ENCODE measurements at regions not wholly inside any gene's neighbourhood (a gene's known extent, or its start where the extent isn't known, plus 50 kb on each side); places are given as distances from the start of the nearest gene placed in this dataset.

DNA sequence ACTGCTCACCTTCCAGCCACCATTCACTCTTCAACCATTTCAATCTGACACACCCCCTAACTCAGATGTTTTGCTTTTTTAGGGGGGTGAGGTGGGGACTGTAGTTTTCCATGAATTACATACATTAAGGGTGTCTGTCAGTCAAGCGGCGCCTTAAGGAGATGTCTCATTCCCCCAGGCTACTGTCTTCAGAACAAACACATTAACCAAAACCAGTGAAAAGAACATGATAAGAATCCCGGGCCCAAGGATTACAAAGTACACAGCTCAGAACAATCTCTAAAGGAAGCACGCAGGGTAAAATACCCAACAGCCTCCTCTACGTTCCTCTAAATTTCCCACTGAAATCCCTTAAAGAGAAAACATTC is 62.5 kb upstream of the IRF2 start:
- no peaks in the 10 kb centered on the region; the same call in 1 of the 2 replicates for H3K4me1 ChIP-seq (replicated peaks; ENCODE audit: insufficient read depth)
- H3F3A ChIP-seq (ENCODE audit: insufficient read depth, low read depth), result 0 out of 2 replicates have a peak, but pooled peaks cover 3% of the 10 kb centered on the region
- no peaks in the 10 kb centered on the region for H3K79me2 ChIP-seq (ENCODE audit: low read depth)
- H3K9me3 ChIP-seq (ENCODE audit: insufficient read depth, low read depth), result no peaks in the 10 kb centered on the region
- peak overlapping the region; percentile 94 for H3K4me2 ChIP-seq
- H3K9me2 ChIP-seq (ENCODE audit: insufficient read depth), result no peaks in the 10 kb centered on the region
- TF ChIP-seq, protein P1, sequence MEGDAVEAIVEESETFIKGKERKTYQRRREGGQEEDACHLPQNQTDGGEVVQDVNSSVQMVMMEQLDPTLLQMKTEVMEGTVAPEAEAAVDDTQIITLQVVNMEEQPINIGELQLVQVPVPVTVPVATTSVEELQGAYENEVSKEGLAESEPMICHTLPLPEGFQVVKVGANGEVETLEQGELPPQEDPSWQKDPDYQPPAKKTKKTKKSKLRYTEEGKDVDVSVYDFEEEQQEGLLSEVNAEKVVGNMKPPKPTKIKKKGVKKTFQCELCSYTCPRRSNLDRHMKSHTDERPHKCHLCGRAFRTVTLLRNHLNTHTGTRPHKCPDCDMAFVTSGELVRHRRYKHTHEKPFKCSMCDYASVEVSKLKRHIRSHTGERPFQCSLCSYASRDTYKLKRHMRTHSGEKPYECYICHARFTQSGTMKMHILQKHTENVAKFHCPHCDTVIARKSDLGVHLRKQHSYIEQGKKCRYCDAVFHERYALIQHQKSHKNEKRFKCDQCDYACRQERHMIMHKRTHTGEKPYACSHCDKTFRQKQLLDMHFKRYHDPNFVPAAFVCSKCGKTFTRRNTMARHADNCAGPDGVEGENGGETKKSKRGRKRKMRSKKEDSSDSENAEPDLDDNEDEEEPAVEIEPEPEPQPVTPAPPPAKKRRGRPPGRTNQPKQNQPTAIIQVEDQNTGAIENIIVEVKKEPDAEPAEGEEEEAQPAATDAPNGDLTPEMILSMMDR (conservative IDR thresholded peaks at IDR 0.05), result no peak
- no peak for TF ChIP-seq EZH2 (IDR thresholded peaks at IDR 0.05; ENCODE audit: low read depth)
- CTCF ChIA-PET, result interaction anchor here (1.0 to 1.5 kb wide), 4 partner anchors 193 to 273 kb away, joined by 3 to 6 read pairs (median 4); no protein-coding TSS in a partner anchor
- H3K27ac ChIP-seq, result peak overlapping the region; percentile 66
- H3K36me3 ChIP-seq (ENCODE audit: low read depth), result no peaks in the 10 kb centered on the region
- H3K4me3 ChIP-seq, result peak overlapping the region; percentile 67
- POLR2A ChIA-PET (ENCODE audit: unreplicated experiment), result interaction anchor here (0.6 to 0.7 kb wide), 5 partner anchors 112 to 277 kb away, joined by 3 to 5 read pairs (median 4); partner anchors contain the start of gene CASP3
- H4K20me1 ChIP-seq (ENCODE audit: insufficient read depth), result no peaks in the 10 kb centered on the region
- BruUV-seq (replicated peaks), result TSS peak; percentile 86
- no peak for DNase-seq
- intact Hi-C loops (cut with micrococcal nuclease; ENCODE audit: unreplicated experiment), result loop anchor here (1.0 to 5.0 kb wide), 3 partner anchors 63 to 370 kb away; partner anchors contain the start of gene IRF2
- peak overlapping the region; percentile 97 for H2AFZ ChIP-seq
- no peaks in the 10 kb centered on the region for H3K27me3 ChIP-seq (ENCODE audit: insufficient read depth, low read depth)

DNA sequence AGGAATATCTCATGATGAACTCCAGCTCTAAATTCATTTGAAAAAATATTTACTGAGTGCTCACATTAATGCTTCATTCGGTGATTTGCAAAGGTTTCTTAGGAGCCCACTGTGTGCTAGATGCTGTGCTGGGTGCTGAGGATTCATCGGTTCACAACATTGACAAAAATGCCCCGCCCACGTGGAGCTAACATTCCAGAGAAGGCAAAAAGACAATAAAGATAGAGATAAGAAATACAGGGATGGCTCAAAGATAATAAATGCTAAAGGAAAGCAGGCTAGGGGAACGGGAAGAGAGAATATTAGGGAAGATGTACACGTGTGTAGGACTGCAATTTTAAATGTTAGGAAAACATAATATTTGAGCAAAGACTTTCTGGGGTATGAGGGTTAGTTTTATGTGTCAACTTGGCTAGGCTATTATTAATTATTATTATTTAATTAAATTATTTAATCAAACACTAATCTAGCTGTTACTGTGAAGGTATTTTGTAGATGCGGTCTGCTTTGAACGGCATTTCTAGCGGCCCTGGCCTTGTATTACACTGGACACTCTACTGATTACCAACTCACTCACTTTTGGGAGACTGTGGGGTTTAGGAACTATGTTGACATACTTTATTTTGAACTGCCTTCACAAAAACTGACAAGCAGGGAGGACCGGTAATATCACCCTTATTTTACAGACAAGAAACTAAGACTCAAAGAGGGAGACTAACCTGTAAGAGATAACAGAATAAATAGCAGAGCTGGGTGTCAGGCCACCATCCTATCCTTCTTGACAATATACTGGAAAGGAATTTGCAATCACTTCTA is 61.9 kb upstream of the IRF2 start:
- CTCF ChIA-PET, result interaction anchor here (1.5 kb wide), 1 partner anchor 272 kb away, joined by 5 read pairs; no protein-coding TSS in a partner anchor
- Histone ChIP-seq H3F3A (ENCODE audit: insufficient read depth, low read depth) (0 out of 2 replicates have a peak, but pooled peaks cover 3% of the 10 kb centered on the region), H3K9me3 (ENCODE audit: insufficient read depth, low read depth) (no peaks in the 10 kb centered on the region), H2AFZ (peak overlapping the region; percentile 97; the same call in 1 of the 2 replicates), H4K20me1 (ENCODE audit: insufficient read depth) (no peaks in the 10 kb centered on the region), H3K27me3 (ENCODE audit: insufficient read depth, low read depth) (no peaks in the 10 kb centered on the region), H3K79me2 (ENCODE audit: low read depth) (no peaks in the 10 kb centered on the region), H3K4me1 (replicated peaks; ENCODE audit: insufficient read depth) (no peaks in the 10 kb centered on the region; the same call in 1 of the 2 replicates), H3K27ac (peak overlapping the region; percentile 66; the same call in 1 of the 2 replicates), H3K9me2 (ENCODE audit: insufficient read depth) (no peaks in the 10 kb centered on the region), H3K4me2 (peak overlapping the region; percentile 94), H3K4me3 (peak overlapping the region; percentile 67), H3K36me3 (ENCODE audit: low read depth) (no peaks in the 10 kb centered on the region)
- TF ChIP-seq, protein P1 (conservative IDR thresholded peaks at IDR 0.05), result no peak
- TF ChIP-seq EZH2 (IDR thresholded peaks at IDR 0.05; ENCODE audit: low read depth), result no peak
- no peak for DNase-seq
- BruUV-seq (replicated peaks), result no TSS peak
- POLR2A ChIA-PET (ENCODE audit: unreplicated experiment), result interaction anchor here (0.6 to 0.7 kb wide), 3 partner anchors 187 to 277 kb away, joined by 4 to 23 read pairs (median 5); no protein-coding TSS in a partner anchor
- intact Hi-C loops (cut with micrococcal nuclease; ENCODE audit: unreplicated experiment), result loop anchor here (5.0 kb wide), 1 partner anchor 369 kb away; no protein-coding TSS in a partner anchor

DNA sequence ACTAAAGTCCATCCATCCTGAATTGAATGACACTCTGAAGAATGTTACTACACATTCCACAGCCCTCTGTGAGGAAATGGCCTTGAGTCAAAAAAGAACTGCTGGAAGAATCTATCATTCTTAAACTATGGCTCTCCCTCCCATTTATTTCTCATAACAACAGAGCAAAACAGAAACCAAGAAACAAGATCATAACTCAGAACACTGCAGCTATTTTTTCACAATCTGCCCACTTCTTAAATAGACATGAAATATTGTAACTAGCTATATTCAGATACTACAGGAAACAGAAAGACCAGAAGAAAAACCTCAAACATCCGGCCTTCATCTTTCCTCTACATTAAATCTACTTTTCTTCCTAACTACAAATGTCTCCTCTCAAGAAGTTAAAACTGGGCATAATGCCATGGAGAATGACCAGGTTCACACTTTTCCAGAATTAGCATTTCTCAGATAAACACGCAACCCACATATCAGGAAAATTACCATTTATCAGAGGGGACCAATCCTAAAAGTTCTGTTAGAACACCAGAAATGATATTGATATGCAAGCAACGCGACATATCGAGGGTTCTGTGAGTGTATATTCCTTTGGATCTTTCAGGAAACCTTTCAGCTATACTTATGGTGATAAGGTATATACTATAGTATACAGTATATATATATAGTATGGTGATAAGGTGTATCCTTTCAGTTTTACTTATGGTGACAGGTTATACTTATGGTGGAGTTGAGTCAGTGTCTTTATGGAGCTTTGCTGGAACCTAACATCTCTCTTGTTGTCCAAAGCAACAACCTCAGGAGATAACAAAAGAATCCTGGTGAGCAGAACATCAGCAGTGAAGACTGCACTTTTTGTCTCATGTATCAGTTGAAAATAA is 60.4 kb upstream of the IRF2 start:
- Histone ChIP-seq H3K79me2 (ENCODE audit: low read depth) (no peaks in the 10 kb centered on the region), H3K4me3 (no peak overlapping the region), H4K20me1 (ENCODE audit: insufficient read depth) (no peaks in the 10 kb centered on the region), H3K4me1 (replicated peaks; ENCODE audit: insufficient read depth) (no peaks in the 10 kb centered on the region; the same call in 1 of the 2 replicates), H3K27ac (0 out of 2 replicates have a peak overlapping the region, but pooled peaks have one; percentile 9), H3K27me3 (ENCODE audit: insufficient read depth, low read depth) (no peaks in the 10 kb centered on the region), H3K9me3 (ENCODE audit: insufficient read depth, low read depth) (no peaks in the 10 kb centered on the region), H3K4me2 (no peak overlapping the region), H3K9me2 (ENCODE audit: insufficient read depth) (no peaks in the 10 kb centered on the region), H2AFZ (no peak overlapping the region), H3K36me3 (ENCODE audit: low read depth) (no peaks in the 10 kb centered on the region), H3F3A (ENCODE audit: insufficient read depth, low read depth) (0 out of 2 replicates have a peak, but pooled peaks cover 3% of the 10 kb centered on the region)
- TF ChIP-seq EZH2 (IDR thresholded peaks at IDR 0.05; ENCODE audit: low read depth), result no peak
- TF ChIP-seq, protein P1 (conservative IDR thresholded peaks at IDR 0.05), result no peak
- no TSS peak for BruUV-seq (replicated peaks)
- POLR2A ChIA-PET (ENCODE audit: unreplicated experiment), result interaction anchor here (0.6 kb wide), 1 partner anchor 60 kb away, joined by 6 read pairs; the partner anchor contains the start of gene IRF2
- DNase-seq, result peak in 1 of 2 experiments; percentile 60
- CTCF ChIA-PET, result no interaction called here
- intact Hi-C loops (cut with micrococcal nuclease; ENCODE audit: unreplicated experiment), result loop anchor here (5.0 kb wide), 1 partner anchor 367 kb away; no protein-coding TSS in a partner anchor

All from PC-9 (cell line).